NCI-H2227 treated with DMSO at 0.1 percent for 48 hours (cell line): ENCODE measurements at regions not wholly inside any gene's neighbourhood (a gene's known extent, or its start where the extent isn't known, plus 50 kb on each side); places are given as distances from the start of the nearest gene placed in this dataset.

Experiments
- DNase-seq: peaks from one replicate; lab custom pipeline; 2025; lab: John Stamatoyannopoulos, UW

DNA sequence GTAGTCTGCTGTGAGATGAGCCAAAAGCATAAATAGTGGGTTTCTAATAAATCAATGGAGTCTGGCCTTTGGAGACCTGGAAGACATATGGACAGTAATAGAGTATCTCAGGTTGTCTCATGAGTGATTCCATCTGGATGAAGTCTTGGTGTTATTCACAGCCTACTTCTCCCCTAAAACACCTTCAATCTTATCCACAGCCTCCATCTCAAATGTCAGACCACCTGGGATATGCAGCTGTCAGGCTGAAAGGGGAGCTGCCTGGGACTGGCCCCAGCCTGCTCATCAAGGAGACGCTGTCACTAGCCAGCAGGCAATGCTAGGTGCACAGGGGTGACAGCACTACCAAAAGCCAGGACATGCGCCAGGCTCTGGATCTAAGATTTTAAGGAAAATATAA is 684.0 kb upstream of the ZEB2 start:
- DNase-seq = no peak

DNA sequence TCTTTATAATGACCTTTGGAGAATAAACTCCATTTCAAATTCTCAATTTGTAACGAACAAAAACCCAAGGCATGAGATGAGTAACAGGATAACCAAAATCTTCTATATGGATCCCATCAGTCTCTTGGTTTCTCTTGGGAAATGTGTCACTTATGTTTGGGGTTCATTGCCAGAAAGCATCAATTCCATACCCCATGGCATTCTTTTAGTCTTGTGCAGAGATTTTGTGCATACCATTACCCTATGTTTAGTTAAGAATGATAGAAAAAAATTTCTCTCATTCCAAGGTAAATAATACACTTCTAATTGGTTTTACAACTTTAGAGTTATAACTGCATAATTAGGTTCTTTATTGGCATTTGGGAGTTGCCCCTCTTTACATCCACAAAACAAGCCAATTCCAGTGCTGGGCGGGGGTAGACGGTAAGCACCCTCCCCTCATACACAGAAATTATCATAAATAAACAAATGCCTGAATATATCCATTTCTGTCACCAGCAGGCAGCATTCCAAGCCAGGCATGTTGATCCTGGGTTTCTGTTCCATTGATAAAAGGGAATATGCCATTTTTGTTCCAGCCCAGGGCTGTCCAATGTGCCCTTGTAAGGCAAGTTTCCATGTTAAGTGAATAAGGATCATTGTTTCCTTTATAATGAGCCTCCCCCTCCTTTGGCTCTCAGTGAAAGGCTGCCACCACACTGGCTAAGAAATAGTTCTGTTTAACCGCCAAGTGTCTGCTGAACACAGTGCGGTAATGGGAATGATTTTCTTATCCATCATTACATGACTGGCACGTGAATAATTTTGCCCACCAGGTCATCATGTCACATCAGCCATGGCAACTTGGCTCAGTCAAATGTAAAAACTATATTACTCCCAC is 680.1 kb upstream of the ZEB2 start:
- no peak for DNase-seq

DNA sequence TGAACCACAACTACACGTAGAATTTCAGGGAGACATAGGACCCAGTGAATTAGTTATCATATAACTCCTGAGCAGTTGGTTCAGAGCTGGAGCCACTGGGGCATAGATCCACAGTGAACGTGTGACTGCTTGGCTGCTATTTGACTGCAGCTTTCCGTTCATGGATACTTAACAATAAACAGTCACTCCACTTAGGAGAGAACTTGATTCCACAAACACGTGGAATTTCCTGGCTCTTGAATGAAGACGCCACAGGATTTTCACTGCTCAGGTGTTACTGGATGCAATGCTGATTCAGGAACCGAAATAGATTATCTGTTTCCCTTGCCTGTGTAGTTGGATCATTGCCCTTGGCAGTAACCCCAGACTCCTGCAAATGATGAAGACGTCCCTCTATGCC is 679.1 kb upstream of the ZEB2 start:
- DNase-seq = no peak

DNA sequence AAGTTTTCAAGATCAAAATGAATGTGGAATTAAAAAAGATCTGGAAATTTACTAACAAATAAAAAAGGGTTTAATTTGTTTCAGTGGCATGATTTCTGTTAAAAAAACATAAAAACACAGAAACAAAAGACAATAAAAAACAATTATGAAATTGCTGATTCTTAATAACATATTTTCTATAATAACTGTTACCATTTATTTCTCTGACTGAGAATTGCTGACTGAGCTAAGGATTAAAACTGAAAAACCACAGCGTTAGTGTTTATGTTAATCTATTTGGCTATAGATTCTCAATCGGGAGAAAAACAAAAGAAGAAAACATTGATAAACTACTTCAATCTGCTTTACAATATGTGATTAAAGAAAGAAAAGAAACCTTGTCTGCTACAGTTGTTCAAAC is 678.6 kb upstream of the ZEB2 start:
- no peak for DNase-seq

DNA sequence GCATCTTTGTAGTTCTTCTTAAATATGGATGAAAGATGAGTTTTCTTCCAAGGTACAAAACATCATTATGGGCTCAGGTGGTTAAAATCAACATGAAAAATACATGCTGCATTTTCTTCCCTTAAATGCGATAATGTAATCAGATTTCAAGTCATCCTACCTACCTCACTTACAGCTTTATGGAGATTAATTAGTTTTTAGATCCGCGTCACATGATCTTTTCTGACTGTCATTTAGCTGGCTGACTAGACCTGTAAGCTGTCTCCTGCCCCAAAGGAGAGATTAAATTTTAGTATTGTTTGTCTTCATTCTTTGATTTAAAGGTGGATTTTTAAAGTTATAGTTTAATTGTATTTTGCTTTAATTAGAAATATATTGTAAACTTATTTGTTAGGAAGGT is 678.0 kb upstream of the ZEB2 start:
- DNase-seq = no peak

DNA sequence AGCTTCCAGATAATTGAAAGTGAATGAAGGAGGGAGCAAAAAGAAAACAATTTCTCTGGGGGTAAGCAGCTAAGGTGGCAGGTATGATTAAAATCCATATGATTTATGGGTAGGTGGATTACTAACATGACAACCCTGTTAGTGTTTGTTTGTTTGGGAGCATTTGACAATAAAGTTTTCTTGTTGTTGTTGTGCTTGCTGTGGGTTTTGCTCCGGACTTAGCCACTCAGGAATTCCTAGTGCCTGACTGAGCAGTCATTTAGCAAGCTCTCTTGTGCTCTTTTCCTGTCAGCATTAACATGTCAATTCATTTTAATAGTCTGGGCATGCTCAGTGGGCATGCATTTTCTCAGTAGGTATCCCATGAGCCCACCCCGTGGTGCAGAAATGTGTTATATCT is 674.8 kb upstream of the ZEB2 start:
- no peak for DNase-seq

DNA sequence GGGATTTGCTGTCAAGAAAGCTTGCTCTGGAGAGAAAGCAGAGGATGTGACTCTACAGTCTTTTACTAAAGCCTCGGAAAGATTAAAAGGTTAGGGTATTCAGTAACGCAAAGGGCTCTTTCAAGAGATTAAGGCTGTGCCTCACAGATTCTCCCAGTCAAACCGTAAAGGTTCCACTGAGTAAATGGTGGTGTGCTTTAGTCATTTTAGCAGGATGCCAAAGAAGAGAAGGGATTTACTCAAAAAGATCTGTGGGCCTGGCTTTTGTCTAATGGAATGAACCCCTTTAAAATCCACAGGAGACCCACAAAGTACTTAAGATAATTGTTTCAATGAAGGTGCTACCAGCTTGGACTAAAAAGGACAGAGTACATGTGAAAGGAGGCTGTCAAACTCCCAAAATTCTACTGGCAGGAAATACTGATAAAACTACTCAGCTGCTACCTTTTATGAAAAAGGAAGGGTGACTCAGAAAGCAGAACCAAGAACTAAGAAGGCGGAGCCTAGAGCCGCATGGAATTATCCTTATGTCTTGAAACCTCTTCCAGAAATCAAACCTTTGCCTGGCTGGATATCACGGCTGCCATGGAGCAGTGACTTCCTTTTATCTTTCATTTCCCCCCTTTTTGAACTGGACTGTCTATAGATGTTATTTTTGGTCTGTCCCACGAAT is 670.2 kb upstream of the ZEB2 start:
- no peak for DNase-seq

DNA sequence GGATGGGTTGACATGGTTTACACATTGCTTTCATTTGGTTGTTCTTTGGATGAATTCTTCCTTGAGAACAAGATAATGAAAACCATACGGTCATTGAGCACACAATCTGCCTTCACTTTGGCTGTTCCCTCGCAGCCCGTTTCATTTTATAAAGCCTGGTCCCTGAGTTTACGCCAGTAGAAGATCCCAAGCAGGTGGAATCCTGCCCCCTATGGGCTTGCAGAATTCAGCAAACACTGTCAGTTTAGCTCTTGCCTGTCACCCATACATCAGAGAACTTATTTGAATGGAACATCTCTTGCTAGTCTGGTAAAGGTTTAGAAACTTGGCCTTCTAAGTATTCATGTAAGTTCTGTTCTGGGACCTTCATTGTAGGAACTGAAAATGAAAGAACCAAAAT is 666.4 kb upstream of the ZEB2 start:
- no peak for DNase-seq

DNA sequence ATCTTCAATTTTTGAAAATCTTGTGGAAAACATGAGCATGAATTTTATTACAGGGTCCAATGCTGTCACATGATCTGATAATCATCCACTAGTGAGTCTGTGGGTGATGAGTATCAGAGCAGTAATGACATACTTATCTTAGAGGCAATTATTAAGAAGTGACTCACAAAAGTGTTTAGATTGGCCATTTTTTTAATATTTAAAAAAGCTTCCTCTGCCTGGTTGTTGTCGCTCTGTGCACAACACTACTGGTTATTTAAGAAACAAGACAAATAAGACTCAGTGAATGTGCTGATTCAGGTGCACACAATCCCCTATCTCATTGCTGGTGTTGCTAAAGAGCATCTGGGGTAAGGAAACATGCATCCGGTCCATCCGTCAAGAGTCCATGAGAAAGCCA is 665.8 kb upstream of the ZEB2 start:
- DNase-seq = no peak

DNA sequence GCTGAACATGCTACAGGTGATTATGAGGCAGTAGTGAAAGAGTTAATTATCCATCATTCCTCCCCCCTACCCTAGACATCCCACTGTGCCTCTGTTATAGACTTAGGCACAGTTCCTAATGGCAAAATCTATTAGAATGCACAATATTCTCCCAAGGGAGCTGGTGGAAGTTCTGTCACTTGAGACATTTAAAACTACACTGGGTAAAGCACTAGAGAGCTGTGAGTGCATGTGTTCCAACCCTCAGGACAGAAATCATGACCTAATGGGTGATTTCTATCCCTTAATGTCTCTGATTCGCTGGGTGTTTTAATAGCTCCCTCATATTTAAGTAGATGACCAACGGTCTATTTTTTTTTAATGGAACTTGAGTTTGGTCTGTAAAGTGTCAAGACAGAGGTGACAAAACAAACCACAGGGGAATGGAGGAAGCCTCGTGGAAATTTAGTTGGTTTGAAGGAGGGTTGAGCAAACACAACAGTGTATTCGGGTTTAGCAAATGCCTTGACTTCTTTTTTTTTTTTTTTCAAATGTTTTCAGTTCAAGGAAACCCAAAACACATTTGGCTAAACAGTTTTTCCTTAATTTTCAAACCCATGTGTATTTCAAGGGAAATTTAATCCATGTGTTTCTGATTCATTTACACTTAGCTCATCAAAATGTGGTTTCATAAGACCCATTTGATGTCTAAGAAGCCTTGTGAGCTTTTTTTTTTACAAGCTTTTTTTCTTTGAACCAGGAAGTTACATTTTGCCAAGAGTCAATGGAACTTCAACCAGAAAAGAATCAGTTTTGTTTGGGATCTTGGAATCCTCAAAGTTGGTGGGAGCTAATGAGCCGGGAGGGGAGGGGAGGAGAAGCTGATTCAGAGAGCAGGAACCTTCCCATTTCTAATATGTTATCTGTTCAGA is 665.1 kb upstream of the ZEB2 start:
- DNase-seq = no peak

DNA sequence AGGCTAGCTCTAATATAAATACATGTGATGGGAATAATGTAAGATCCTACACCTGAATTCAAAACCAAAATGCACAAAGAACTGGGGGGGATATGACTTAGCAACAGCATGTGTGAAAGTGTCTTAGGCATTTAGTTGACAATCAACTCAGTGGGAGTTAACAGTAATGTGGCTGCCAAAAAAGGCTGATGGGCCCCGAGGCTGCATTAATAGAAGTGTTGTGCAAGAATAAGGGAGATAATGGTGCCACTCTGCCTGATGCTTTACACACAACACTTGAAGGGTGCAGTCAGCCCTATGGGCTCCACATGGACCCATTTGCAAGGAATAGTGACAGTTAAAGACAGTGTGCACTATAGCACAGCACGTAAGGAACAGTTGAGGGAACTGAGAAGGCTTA is 649.4 kb upstream of the ZEB2 start:
- no peak for DNase-seq

DNA sequence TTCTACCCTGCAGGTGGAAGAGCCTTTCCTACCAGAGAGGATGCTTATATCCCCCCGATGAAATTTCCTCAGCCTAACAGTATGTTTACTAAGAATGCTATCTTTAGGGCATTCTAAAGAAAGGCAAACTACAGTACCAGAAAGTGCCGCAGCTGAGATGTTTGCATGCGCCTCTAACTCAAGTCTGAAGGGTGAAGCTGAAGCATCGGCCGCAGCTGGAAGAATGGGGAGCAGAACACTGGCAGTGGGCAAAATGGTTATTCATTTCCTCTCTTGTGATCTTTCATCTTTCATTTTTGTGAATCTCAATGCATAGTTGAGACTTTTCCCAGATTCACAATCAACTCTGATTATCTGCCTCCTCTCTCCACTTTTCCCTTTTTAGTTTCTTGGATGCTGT is 648.2 kb upstream of the ZEB2 start:
- DNase-seq = no peak

DNA sequence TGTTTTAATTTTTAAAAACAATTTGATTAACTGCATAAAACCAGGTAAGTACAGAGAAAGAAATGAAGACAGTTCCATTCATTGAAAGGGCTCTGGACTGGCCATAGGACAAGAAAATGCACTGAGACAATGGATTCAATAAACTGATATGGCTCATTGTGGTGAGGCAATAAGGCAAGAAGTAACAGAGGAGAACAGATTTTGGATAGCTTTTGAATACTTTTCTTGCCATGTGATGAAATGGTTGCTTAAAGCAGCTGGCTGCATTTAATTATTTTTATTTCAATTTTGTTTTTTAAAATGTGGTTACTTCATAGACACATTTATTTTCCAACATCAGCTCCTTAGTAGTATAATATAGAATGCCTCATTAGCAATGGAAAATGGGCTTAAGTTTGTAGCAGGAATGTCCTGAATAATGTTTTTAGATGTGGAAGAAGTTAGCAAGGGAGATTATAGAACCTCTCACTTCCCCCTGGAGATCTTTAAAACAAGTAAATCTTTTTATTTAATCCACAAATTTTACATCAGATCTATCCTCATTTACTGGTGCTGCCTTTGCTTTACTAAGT is 646.9 kb upstream of the ZEB2 start:
- no peak for DNase-seq

DNA sequence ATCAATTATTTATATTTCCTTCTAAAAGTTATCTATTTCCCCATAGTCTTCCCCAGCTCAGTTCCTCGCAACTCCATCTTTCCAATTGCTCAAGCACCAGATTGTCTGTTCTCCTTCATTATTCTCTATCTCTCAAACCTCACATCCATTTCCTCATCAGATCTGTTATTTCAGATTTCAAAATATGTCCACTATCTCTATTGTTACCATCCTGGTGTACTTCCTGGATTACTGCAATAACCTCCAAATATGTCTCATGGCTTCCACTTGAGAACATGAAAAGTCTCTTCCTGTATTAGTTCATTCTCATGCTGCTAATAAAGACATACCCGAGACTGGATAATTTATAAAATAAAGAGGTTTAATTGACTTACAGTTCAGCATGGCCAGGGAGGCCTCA is 641.7 kb upstream of the ZEB2 start:
- DNase-seq = no peak

DNA sequence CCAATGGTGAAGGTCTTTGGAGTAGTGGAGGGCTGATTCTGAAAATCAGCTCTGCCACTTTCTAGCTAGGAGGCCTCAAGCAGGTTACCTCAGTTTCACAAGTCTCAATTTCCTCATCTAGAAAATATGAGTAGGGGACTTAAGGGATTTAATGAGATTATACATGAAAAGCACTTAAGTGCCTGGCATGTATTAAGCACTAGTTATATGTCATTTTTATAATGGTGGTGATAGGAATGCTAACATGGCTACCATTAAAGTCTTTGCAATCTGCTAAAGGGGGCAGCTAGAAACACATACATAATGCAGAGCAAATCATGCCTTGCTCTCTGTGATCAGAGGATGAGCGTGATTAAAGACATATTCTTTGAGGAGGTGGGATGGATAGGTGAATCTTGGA is 640.9 kb upstream of the ZEB2 start:
- DNase-seq = no peak

DNA sequence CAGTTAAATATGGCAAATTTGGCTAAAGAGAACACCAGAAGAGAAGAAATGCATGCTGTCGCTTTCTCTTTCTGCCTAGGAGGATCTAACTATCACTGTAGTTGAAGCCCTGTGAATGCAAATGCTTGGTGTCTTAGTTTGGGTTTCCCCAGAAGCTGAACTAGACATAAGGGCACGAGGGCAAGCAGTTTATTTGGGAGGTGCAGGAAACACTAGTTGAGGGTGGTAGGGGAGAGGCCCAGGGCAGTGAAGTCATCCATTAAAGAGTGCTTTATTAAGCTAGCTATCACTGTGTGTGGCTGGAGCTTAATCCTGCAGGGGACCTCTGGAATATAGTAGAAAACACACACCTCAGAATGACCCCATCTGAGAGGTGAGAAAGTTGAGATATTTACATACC is 639.8 kb upstream of the ZEB2 start:
- no peak for DNase-seq

DNA sequence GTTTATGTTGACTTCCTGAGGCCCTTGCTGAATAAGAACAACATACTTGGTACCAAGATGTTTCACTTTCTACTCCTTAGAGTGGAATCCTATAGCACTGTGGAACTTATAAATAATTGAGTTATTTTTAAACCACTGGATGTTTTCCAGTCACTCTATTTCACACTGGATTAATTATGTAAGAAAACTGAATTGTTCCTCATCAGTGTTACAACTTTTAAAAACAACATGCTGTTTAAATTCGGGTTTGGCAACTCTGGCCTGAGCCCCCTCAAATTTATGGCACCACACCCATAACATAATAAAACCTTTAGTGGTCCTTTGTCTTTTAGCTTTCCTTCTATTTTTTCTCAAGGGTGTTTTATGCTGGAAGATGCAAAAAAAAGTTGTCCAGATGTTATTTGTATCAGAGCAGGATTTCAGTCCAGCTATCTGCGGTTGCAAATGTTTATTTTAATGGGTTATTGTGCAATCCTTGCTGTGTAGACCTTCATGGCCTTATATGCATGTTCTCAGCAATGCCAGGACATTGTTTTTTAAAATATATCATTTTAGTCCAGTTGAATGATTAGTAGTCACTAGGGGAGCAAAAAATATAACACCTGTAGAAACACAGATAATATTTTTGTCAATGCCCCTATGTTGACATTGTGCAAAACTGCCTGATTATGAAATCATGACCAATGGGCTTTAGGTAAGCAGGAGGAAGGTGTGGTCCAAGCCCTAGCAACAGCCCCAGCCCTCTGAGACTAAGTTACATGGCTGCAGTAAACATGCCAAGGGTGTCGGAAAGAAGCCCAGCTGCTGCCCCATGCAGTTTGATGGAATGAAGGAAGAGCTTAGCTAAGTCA is 638.0 kb upstream of the ZEB2 start:
- DNase-seq = no peak

DNA sequence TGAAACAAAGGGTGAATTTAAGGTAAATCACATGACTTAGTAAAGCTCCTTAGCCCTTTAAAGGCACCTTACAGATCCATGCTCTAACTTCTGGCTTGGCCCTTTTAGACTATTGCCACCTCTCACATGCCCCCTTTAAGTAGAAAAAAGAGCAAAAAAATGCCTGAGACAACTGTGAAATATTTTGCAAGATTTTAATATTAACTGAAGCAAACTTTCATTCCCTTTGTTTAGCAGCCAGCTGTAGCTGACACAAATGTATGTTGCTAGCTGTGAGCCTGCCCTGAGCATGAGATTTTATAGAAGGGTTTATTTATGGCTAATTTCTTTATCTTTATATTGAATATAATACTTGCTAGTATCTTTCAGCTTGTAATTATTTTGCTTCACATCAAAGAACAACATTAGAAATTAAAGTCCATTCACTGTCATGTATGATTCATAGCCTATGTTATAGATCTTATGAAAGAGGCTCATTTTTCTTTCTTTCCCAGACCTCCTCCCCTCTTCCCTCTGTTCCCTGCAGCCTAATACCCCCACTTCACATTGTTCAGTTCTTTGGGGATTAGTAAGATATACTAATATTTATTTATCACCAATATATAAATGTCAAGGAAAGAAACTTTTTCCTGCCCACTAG is 637.2 kb upstream of the ZEB2 start:
- DNase-seq = no peak

DNA sequence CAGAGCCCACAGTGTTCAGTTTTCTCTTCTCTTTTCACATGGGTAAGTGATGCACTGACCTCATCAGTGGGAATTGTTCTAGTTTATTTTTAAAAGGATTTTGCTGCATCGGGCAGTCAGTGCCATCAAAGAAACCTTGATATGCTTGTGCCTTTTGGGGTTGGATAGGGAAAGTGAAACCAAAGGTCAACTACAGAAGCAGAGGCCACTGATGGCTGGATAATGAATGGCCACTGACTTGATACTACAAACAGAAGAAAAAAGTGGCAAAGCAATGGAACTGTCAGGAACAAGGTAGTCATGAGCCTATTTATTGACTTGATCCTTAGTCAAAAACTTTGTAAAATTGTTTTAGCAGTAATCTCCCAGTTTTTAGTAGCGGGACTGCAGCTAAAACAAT is 636.3 kb upstream of the ZEB2 start:
- no peak for DNase-seq

DNA sequence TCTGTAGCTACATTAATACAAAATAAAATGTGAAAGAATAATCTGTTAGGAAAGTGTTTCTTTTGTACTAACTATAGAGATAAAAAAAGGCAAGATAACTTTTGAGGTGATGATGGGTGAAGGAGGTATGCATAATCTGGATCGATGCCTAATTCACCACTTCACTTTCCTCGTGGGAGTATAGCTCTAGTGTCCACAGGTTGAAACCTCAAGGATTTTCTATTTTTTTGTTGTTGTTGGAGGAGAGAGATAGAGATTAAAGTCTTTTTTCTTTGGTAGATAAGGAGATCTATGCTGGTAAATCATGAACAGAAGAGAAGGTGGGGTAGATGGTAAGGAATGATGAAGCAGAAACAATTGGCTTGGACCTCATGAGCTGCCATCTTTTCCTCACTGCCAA is 635.3 kb upstream of the ZEB2 start:
- DNase-seq = no peak

DNA sequence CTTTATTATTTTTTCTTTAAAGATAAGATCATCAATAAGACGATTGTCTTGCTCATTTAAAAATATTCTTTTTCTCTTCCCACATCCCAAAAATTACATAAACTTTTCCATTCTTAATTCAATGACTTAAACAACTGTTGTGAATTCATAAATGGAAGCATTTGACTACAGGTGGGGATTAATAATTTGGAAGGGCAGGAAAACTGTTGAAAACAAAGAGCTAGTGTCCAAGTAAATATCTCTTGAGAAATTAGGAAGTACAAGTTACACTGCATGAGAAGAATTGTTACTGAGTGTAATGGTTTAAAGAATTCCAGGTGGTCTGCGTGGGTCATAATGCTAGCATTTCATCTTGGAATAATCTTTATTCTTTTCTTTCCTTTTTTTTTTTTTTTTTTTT is 634.8 kb upstream of the ZEB2 start:
- no peak for DNase-seq
